Ascending aorta (tissue), 2 donors: ENCODE measurements at regions not wholly inside any gene's neighbourhood (a gene's known extent, or its start where the extent isn't known, plus 50 kb on each side); places are given as distances from the start of the nearest gene placed in this dataset.

Source experiments
- DNase-seq, 2 donors: peaks; one replicate each; pipeline ENCODE4 v3.0.0-alpha.2; 2019; ENCODE audit warnings: low spot score in 2 of 2
- H3K27ac ChIP-seq, 2 donors: fragments of 200-600 bp; sonication (generic); one replicate each; pipeline ENCODE4 v1.5.1; 2016 to 2017; ENCODE audit warnings: mild to moderate bottlenecking in 1 of 2
- H3K27me3 ChIP-seq: fragments of 200-600 bp; sonication (generic); one replicate; pipeline ENCODE4 v1.5.1; 2017
- H3K36me3 ChIP-seq, 2 donors: fragments of 200-600 bp; sonication (generic); one replicate each; pipeline ENCODE4 v1.5.1; 2016
- H3K4me1 ChIP-seq, 2 donors: fragments of 200-600 bp; sonication (generic); one replicate each; pipeline ENCODE4 v1.5.1; 2016 to 2017; ENCODE audit warnings: mild to moderate bottlenecking in 1 of 2
- H3K4me3 ChIP-seq, 2 donors: fragments of 200-600 bp; sonication (generic); one replicate each; pipeline ENCODE4 v1.5.1; 2016 to 2017; ENCODE audit warnings: mild to moderate bottlenecking in 1 of 2
- H3K9me3 ChIP-seq, 2 donors: fragments of 200-600 bp; sonication (generic); one replicate each; pipeline ENCODE4 v1.5.1; 2016
- CTCF ChIP-seq, 3 experiments: fragments of 200-600 bp in 2 of 3; fragments of 450-650 bp in 1 of 3; sonication (generic) in 2 of 3; IDR thresholded peaks; one replicate each; pipeline ENCODE4 v1.5.1; 2016 to 2019; ENCODE audit warnings: antibody characterized with exemption in 3 of 3, mild to moderate bottlenecking in 1 of 3, moderate library complexity in 1 of 3
- intact Hi-C: fragments of 100-400 bp; cut with DNase I; formaldehyde crosslinking; loops from one replicate; pipeline ENCODE4 v1.15.1; 2023

- peaks cover 0 to 3% of the 10 kb centered on the region in 2 donors for H3K4me1 ChIP-seq
- H3K36me3 ChIP-seq = no peaks in the 10 kb centered on the region
- no peak for DNase-seq
- no peaks in the 10 kb centered on the region for H3K27me3 ChIP-seq
- H3K9me3 ChIP-seq = no peaks in the 10 kb centered on the region
- no peak overlapping the region for H3K27ac ChIP-seq
- intact Hi-C loops = loop anchor here (5.0 to 10.0 kb wide), 3 partner anchors 68 to 1217 kb away; partner anchors contain the start of genes BEX4, BEX5 and ZMAT1
- no peak overlapping the region for H3K4me3 ChIP-seq
- TF ChIP-seq CTCF (IDR thresholded peaks at IDR 0.05) = no peak
Measured at GRCh38 chrX:103149652-103150051, 56.7 kb upstream of the NXF3 start.

DNA sequence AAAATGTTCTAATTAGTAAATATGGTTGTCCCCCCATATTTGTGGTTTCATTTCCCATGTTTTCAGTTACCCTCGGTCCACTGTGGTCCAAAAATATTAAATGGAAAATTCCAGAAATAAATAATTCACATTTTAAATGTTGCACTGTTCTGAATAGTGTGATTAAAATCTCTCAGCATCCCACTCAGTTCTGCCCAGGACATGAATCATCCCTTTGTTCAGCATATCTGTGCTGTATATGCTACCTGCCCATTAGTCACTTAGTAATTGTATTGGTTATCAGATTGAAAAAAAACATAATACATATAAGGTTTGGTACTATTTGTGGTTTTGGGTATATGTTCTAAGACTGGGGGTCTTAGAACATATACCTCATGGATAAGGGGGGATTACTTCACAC, 55.1 kb upstream of the NXF3 start:
- Histone ChIP-seq H3K4me1 (peaks cover 0 to 3% of the 10 kb centered on the region in 2 donors), H3K9me3 (no peaks in the 10 kb centered on the region), H3K4me3 (no peak overlapping the region), H3K27ac (no peak overlapping the region), H3K36me3 (no peaks in the 10 kb centered on the region), H3K27me3 (no peaks in the 10 kb centered on the region)
- intact Hi-C loops = no loop called here
- no peak for DNase-seq
- no peak for TF ChIP-seq CTCF (IDR thresholded peaks at IDR 0.05)
